KMS-11 (cell line): ENCODE measurements at regions not wholly inside any gene's neighbourhood (a gene's known extent, or its start where the extent isn't known, plus 50 kb on each side); places are given as distances from the start of the nearest gene placed in this dataset.

Experiments used
- H2AFZ ChIP-seq: fragments of 200-600 bp; sonication (generic); 2 replicates; pipeline ENCODE4 v1.6.1; 2016; ENCODE audit warnings: antibody characterized with exemption, mixed run types, low read depth
- H3K27ac ChIP-seq: fragments of 200-600 bp; sonication (generic); 2 replicates; pipeline ENCODE4 v1.6.1; 2016; ENCODE audit warnings: mild to moderate bottlenecking, mixed run types
- H3K27me3 ChIP-seq: fragments of 200-600 bp; sonication (generic); 2 replicates; pipeline ENCODE4 v1.6.1; 2017; ENCODE audit warnings: mild to moderate bottlenecking, low read depth, mixed run types, moderate library complexity; ENCODE audit not compliant: insufficient read depth
- H3K36me3 ChIP-seq: fragments of 200-600 bp; sonication (generic); 2 replicates; pipeline ENCODE4 v1.6.1; 2017; ENCODE audit warnings: mild to moderate bottlenecking, mixed run types; ENCODE audit not compliant: insufficient read depth
- H3K4me1 ChIP-seq: fragments of 200-600 bp; sonication (generic); 2 replicates; pipeline ENCODE4 v1.6.1; 2016; ENCODE audit warnings: mild to moderate bottlenecking, low read depth, mixed run types; ENCODE audit not compliant: poor library complexity, severe bottlenecking
- H3K4me2 ChIP-seq: fragments of 200-600 bp; sonication (generic); 2 replicates; pipeline ENCODE4 v1.7.0; 2016; ENCODE audit warnings: mild to moderate bottlenecking, mixed run types
- H3K4me3 ChIP-seq: fragments of 200-600 bp; sonication (generic); IDR thresholded peaks from 2 replicates; pipeline ENCODE4 v1.6.1; 2017; ENCODE audit warnings: low read depth, low read length, mixed read lengths; ENCODE audit not compliant: insufficient read depth
- H3K79me2 ChIP-seq: fragments of 200-600 bp; sonication (generic); 2 replicates; pipeline ENCODE4 v1.6.1; 2016; ENCODE audit warnings: low read depth, mixed run types; ENCODE audit not compliant: insufficient read depth
- H3K9ac ChIP-seq: fragments of 200-600 bp; sonication (generic); 2 replicates; pipeline ENCODE4 v1.6.1; 2016; ENCODE audit warnings: mild to moderate bottlenecking, mixed run types
- H4K20me1 ChIP-seq: fragments of 200-600 bp; sonication (generic); 2 replicates; pipeline ENCODE4 v1.6.1; 2016; ENCODE audit warnings: mild to moderate bottlenecking, mixed run types; ENCODE audit not compliant: insufficient read depth
- TF ChIP-seq, protein P1 (sequence below): fragments of 200-600 bp; sonication (generic); conservative IDR thresholded peaks from 2 replicates; pipeline ENCODE4 v1.6.1; 2017; ENCODE audit warnings: low read depth, mild to moderate bottlenecking, antibody characterized with exemption, low read length, moderate library complexity, mixed read lengths

DNA sequence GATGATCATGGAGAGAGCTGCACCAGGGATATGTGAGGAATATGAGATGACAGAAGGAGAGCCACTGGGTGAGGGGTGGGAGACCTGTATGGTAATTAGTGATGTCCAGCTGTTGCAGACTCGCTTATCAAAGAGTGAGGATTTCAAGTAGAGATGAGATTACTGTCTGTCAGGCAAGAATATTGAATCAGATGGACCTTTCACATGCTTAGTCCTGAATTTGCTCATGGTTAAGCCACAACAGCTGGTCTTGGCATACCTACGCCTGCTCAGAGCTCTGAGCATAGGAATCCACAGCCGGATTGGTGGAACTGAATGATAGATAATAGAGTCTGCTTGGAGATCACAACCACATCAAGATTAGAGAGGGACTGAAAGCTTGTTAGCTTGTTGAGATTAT lies 115.2 kb upstream of the ARHGAP5 start:
- Histone ChIP-seq H3K9ac (no peak overlapping the region), H3K79me2 (no peaks in the 10 kb centered on the region), H3K36me3 (no peaks in the 10 kb centered on the region), H3K4me3 (no peak overlapping the region), H3K27ac (no peak overlapping the region), H3K27me3 (no peaks in the 10 kb centered on the region), H4K20me1 (no peaks in the 10 kb centered on the region), H2AFZ (no peak overlapping the region), H3K4me1 (no peaks in the 10 kb centered on the region), H3K4me2 (no peak overlapping the region)
- TF ChIP-seq, protein P1, sequence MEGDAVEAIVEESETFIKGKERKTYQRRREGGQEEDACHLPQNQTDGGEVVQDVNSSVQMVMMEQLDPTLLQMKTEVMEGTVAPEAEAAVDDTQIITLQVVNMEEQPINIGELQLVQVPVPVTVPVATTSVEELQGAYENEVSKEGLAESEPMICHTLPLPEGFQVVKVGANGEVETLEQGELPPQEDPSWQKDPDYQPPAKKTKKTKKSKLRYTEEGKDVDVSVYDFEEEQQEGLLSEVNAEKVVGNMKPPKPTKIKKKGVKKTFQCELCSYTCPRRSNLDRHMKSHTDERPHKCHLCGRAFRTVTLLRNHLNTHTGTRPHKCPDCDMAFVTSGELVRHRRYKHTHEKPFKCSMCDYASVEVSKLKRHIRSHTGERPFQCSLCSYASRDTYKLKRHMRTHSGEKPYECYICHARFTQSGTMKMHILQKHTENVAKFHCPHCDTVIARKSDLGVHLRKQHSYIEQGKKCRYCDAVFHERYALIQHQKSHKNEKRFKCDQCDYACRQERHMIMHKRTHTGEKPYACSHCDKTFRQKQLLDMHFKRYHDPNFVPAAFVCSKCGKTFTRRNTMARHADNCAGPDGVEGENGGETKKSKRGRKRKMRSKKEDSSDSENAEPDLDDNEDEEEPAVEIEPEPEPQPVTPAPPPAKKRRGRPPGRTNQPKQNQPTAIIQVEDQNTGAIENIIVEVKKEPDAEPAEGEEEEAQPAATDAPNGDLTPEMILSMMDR = no peak

DNA sequence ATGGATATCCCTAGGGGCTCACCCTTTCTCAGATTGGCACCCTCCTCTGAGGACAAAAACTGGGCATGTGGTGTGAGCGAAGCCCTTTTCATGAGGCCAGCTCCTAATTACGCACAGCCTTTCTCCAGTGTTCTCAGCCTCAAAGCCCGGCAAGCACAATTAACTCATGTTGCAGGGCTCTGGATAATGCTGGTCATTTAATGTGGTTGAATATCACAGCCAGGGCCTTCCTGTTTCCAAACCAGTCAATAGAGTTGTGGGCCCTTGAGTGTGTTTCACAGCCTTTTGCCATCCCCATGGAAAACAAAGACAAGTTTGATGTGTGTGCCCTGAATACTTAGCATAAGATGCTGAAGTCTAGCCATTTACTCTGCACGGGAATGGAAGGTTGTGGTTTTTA lies 114.2 kb upstream of the ARHGAP5 start:
- TF ChIP-seq, protein P1 = no peak
- Histone ChIP-seq H4K20me1 (no peaks in the 10 kb centered on the region), H3K4me2 (no peak overlapping the region), H3K36me3 (no peaks in the 10 kb centered on the region), H3K27ac (no peak overlapping the region), H3K27me3 (no peaks in the 10 kb centered on the region), H3K79me2 (no peaks in the 10 kb centered on the region), H2AFZ (no peak overlapping the region), H3K9ac (no peak overlapping the region), H3K4me1 (no peaks in the 10 kb centered on the region), H3K4me3 (no peak overlapping the region)

DNA sequence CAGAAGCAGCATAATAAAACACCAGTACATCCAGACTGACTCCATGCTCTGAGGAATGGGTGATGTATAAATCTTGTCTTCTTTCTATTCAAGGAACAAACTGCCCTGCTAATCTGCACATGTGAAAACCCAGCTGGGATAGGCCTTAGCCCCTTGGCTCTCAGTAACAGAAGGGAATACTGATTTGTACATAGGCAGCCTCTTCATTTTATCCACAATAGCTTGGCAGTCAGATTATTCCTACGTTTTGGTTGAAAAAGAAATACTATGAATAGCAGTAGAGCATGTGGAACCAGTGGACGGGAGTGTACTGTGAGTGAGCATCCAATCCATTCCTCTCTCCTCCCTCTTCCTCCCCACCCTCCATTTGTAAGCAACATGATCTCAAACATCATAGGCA lies 113.5 kb upstream of the ARHGAP5 start:
- Histone ChIP-seq H3K79me2 (no peaks in the 10 kb centered on the region), H3K4me3 (no peak overlapping the region), H3K4me2 (no peak overlapping the region), H3K4me1 (no peaks in the 10 kb centered on the region), H2AFZ (no peak overlapping the region), H4K20me1 (no peaks in the 10 kb centered on the region), H3K27ac (no peak overlapping the region), H3K9ac (no peak overlapping the region), H3K27me3 (no peaks in the 10 kb centered on the region), H3K36me3 (no peaks in the 10 kb centered on the region)
- TF ChIP-seq, protein P1 = no peak

DNA sequence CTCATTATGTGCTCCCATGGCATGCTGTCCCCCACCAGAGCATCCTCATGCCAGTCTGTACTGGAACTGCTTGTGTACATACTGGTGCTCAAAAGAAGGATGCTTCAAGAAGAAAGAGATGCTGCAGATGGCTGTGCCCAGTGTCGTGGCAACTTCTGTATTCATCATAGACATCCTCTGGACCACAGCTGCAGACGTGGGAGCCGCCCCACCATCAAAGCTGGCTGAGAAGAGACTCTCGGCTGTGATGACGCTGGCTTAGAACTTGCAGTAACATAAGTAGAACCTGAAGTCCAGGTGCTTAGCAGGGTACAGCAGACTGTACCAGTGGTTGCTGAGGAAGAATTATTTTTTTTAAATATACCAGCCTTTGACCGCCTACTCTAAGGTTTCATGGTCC lies 112.6 kb upstream of the ARHGAP5 start:
- no peak overlapping the region for H3K4me2 ChIP-seq
- H3K27me3 ChIP-seq = no peaks in the 10 kb centered on the region
- TF ChIP-seq, protein P1 = no peak
- H3K9ac ChIP-seq = no peak overlapping the region
- no peaks in the 10 kb centered on the region for H4K20me1 ChIP-seq
- H3K79me2 ChIP-seq = no peaks in the 10 kb centered on the region
- no peak overlapping the region for H3K4me3 ChIP-seq
- no peak overlapping the region for H3K27ac ChIP-seq
- H2AFZ ChIP-seq = no peak overlapping the region
- no peaks in the 10 kb centered on the region for H3K36me3 ChIP-seq
- H3K4me1 ChIP-seq = no peaks in the 10 kb centered on the region
